HepG2 (cell line): ENCODE measurements at regions not wholly inside any gene's neighbourhood (a gene's known extent, or its start where the extent isn't known, plus 50 kb on each side); places are given as distances from the start of the nearest gene placed in this dataset.

Source experiments
- NFKB2 ChIP-seq: sonication (generic); formaldehyde crosslinking; IDR thresholded peaks from 2 replicates; pipeline ENCODE4 v1.4.0; 2020; ENCODE audit warnings: missing genetic modification reagents, borderline replicate concordance
- TBX2 ChIP-seq: sonication (generic); formaldehyde crosslinking; IDR thresholded peaks from 2 replicates; pipeline ENCODE4 v1.5.0; 2020; ENCODE audit warnings: missing genetic modification reagents, mild to moderate bottlenecking, borderline replicate concordance

- TF ChIP-seq TBX2 (no peak), NFKB2 (CRISPR knock-in tag) (no peak)
Measured at GRCh38 chr12:115403253-115403652, 719.3 kb upstream of the TBX3 start.
